Stimulated activated naive CD4-positive, alpha-beta T cell treated with Interleukin-2 at 50 U/mL for 16 hours (primary cell): ENCODE measurements at regions not wholly inside any gene's neighbourhood (a gene's known extent, or its start where the extent isn't known, plus 50 kb on each side); places are given as distances from the start of the nearest gene placed in this dataset.

Experiments
- DNase-seq: peaks from one replicate; lab custom pipeline; 2025; lab: John Stamatoyannopoulos, UW

DNA sequence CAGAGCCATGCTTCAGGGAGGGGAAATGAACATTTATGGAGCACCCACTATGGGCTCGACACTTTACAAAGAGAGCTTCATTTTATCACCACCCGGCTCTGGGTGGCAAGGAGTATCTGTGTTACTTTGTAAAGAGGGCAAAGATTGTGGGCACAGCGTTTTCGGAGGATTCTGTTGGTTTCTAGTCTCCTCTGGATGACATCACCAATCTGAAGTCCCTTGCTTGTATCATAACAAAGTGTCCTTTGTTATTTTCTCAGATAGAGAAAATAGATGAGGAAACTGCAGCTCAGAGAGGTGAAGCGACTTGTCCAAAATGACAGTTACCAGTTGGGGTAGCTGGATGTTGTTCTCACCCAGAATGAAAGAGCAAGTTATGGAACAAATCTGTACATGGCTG lies 162.8 kb downstream of the GLI2 start:
- DNase-seq = no peak

DNA sequence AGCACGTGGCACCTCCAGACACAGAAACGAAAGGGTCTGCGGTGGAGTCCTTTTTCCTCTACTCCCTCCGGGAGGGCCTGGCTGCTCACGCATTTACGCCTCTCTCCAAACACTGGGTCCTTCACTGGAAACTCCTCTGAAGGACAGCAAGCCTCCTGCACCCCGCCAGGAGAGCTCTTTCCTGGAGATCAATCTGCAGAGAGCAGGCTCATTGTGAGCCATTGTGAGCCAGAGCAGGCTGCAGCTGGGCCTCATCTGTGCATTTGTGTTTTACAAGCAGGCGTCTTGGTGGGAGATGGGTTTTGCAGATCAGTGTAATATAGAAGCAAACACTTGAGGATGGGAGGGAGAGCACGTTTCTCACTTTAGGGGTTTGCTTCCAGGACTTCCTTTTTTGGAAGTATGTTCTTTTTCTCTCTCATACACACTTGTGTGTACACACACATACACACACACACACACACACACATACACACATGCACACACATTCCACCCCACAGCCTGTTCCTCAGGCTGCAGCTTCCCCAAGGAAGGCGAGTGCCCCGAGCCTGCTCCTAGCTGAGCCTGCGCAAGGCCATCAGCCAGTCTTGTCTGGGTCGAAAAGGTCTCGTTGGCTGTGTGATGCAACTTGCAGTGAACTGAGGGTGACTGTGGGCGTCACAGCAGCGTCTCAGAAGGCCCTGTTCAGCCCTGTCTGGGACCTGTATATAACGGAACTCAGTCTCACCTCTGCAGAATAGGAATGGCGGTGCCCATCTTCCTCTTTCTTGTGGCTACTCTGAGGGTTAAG lies 163.5 kb downstream of the GLI2 start:
- no peak for DNase-seq

DNA sequence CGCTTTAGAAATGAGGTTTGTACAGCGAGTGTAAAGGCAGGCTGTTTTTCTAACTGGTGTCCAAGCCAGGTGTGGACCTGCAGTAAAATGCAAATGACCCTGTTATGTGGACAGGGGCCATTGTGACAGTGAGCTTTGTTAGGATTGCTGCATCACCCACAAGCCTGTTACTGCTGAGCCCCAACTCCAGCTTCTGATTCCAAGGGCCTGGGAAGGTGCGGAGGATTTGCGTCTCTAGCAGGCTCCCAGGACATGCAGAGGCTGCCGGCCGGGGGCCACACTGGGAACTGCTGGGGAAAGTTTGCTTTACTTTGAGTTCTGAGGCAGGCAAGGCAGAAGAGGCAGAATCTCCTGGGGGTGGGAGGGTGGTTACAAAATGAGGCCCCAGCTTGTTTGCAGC lies 164.1 kb downstream of the GLI2 start:
- DNase-seq = no peak

DNA sequence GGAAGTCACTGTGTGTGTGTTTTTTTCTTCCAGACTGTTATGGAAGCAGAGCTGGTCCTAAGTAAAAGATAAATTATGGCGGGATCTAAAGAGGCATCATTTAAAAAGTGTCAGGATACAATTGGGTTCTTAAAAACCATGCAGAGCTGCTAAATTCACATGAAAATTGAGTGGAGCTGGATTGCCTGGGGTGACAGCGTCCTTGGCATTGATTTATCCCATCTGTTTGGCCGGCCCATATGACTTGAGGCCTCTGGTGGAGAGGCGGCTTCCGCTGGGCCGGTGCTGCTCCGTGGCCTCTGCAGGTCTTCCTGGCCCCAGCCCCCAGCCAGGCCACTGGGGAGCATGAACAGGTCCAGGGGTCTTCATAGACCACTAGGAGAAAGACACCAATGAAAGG lies 165.5 kb downstream of the GLI2 start:
- DNase-seq = no peak

DNA sequence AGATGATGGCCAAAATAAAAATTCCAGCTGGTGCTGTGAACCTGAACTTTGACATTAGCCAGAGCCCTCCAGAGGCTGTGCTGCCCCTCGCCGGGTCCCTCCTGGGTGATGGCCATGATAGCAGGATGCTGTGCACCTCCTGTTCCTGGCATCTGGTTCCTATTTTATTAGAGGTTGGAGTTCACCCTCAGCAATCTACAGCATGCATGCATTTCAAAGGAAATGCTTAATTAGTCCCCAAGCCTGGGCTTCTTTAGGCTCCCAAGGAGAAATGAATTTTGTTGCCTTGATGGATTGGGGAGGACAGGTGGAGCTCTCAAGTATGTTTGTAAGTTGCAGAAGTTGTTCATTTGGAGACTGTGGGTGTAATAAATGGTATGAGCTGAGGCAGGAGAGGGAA lies 166.9 kb downstream of the GLI2 start:
- DNase-seq = no peak

DNA sequence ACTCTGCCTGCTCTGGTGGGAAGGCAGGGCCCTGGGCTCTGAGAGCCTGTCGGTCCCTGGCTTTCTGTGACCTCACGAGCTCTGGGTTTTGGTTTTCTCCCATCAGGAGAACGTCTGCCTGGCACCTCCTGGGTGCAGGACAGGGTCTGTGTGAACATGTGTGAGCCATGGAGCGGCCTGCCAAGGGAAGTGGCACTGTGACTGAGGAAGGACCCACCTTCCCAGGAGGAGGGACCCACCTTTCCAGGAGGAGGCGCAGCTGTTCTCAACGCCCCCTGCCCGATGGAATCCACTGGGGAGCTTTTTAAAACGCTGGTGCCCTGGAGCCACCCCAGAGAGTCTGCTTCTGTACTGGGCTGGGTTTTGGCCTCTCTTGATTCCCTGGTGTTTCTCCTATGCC lies 168.7 kb downstream of the GLI2 start:
- DNase-seq = no peak

DNA sequence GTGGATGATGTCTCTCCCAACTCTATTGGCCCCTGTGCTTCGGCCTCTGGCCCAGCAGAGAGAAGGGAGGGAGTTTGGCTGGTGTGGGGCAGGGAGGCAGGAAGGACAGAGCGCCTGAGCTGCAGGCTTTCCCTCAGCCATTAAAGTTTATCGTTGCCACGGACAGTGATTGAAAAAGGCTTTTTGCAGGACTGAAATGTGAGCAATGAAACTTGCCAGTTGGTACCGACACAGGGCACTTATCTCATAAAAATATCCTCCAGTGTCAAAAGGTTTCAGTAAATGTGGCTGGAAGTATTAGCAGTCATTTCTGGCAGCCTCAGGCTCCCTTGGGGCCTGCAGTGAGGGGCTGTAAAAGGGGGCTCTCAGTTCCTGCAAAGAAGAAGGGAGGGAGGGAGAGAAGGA lies 169.2 kb downstream of the GLI2 start:
- no peak for DNase-seq

DNA sequence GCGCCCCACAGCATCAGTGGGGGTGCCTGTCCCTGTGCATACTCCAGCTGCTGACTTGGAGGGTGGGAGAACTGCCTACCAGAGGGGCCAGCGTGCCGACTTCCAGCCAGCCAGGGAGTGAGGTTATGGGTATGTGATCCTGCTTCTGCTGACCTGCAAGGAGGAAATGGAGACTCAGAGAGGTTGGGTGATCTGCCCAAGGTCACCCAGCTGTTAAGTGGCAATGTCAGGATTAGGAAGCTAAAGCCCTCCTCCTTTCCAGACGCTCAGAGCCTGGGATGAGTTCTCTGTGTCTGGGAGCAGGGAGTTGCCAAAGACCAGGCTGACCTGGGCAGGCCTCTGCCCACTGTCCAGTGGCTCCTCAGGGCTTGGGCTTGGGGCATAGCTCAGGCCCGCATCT lies 169.6 kb downstream of the GLI2 start:
- no peak for DNase-seq

DNA sequence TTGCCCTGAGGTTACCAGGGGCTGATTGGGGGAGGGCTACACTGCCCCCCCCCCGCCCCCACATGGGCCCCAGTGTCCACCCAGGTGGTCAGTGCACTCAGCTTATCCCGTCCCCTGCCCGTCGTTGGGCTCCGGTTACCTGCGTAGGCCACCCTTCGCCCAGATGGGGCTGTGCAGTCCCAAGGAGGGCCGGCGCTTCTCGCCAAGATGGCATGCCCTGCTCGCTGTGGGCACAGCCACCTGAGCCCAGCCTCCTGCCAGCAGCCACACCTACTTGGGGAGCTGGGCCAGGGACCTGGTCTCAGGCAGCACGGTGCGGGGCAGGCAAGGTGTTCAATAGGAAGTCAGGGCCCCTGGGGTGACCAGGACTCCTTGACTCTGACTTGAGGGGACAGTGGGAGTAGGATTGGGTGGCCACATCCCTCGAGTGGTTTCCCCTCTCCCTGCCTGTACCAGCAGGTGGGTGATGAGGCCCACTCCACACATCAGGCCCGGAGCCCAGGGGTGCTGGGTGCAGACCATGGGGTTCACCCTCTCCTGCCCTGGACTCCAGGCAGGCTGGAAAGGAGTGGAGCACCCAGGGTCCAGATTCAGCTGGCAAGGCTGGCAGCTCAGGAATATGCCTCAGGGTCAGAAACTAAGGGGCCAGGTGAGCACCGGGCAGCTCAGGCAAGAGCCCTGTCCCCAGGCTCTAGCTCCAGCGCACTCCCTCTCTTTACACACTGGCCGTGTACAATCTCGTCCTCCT lies 170.3 kb downstream of the GLI2 start:
- no peak for DNase-seq

DNA sequence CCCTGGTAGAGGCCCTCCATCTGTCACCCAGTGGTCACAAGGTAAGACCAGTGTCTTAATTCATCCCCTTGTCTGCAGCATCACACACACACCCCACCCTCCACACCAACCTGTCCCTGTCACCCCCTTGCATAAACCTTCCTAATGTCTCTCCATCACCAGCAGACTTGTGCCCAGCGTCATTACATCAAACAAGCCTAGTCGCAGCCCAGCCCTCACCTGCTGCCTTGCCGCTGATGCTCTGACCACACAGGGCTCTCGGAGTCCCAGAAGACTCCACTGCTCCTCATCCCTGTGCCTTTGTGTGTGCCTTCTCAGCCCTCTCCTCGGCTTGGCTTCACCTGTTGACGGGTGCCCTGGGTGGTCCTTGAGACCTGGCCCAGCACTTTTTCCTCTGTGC lies 171.2 kb downstream of the GLI2 start:
- DNase-seq = no peak

DNA sequence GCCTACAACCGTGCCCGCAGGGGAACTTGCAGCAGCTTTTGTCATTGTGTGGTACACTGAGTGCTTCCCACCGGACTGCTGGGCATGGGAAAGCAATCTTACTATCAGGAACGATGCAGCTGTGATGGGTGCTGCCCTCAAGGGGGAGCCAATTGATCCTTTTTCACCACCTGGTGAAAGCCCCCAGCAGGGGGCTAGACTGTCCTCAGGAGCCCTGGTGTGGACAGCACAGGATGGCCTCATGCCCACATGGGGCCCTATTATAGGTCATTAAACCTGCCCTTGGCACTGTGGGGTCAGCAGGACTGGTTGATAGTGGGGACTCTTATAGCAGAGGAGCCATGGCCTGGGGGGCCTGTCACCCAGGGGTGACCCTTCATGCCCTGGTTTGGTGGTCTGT lies 172.2 kb downstream of the GLI2 start:
- no peak for DNase-seq

DNA sequence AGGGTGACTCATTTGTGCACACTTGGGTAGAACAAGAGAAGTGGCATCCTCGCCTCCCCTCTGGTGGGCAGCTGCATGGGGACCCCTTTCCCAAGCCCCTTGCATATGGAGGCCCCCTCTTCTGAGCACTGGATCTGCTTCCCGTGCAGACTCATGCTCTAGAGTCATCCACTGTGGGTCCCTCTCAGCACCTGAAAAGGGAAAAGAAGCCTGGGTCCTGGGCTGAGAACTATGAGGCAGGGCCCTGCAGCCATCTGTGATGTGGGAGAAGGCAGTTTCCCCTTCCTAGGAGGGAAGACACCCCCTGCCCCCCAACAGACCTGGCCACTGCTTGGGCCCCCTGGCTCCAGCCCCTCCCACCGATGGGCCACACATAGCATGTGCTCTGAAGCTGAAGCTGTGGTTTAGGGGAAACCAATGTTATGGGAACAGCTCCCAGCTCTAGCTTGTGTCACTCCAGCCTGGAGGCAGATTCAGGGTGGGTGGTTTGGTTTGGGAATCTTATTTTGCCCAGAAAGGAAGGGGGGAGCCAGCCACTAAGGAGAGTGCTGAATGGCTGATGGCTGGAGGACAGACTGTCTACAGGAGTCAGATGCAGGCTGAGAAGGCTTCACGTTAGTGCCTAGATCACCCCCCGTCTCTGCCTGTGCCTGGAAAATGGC lies 172.8 kb downstream of the GLI2 start:
- no peak for DNase-seq

DNA sequence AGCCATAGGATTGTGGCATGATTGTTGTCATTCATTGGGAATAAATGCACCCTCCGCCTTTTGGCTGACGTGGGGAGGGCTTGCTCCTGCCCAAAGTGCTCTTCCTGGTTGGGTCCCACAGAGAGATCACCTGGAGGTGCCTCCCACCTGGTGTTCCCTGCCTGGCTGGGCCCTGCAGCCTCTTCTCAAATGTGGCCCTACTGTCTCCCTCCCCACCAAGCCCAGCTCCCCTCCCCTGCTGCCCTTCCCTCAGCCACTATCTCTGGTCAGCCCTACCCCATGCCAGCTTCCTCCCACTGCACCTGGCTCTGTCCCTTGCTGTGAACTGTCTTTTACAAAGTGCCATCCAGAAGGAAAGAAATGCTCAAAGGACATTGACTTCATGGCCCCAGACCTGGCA lies 173.4 kb downstream of the GLI2 start:
- DNase-seq = no peak

DNA sequence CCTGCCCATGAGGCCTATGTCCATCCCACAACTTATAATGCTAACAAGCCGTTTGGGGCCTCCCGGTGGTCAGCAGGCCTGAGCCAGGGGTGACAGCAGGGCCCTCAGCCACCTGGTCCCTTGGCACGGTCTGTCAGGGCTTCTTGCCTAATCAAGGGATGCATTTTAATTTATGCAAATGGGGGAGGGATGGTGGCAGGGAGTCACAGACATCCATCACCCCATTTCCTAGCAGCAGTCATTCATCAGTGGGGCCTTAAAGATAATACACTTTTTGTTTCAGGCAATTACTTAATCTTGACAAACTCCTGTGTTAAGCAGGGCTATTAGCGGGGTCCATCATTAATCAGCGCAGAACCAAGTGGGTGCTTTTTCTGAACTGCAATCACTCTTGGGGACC lies 174.5 kb downstream of the GLI2 start:
- no peak for DNase-seq

DNA sequence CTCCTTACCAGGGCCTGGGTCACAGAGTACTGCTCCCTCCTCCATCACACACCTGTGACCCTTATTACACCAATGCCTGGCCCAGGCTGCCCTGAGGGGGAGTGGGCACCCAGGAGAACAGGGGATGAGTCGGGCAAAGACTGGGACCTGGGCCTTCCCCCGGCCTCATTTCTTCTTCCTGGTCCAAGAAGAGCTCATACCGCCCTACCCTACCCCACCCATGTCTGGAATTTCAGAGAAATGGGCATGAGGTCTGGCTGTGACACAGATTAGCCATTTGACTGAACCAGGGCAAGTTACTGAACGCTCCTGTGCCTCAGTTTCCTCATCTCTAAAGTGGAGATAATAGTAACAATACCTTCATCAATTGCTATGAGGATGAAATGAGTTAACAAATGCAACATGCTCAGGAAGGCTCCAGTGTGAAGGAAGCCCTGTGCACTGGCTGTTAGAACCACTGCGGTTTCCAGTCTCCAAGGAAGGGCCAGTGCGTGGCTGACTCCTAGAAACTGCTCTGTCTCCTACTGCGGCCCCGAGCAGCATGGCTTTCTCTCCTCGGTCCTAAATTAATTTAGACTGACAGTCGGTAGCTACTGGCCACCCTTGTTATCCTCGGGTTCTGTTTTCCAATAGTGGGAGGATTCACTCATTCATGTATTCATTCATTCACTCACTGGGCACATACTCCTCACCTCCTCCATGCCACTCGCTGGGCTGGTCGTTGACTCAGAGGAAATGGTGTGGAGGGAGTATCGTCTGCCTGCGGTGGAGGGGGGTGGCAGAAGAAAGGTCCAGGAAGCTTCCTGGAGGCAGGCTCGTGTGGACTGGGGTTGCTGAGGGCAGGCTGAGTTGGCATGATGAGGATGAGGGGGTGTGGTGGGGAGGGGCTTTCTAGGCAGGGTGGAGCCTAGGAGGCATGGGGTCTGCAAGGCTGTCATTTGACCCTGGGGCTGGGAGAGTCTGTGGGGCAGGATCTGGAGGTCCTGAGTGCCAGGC lies 175.6 kb downstream of the GLI2 start:
- no peak for DNase-seq

DNA sequence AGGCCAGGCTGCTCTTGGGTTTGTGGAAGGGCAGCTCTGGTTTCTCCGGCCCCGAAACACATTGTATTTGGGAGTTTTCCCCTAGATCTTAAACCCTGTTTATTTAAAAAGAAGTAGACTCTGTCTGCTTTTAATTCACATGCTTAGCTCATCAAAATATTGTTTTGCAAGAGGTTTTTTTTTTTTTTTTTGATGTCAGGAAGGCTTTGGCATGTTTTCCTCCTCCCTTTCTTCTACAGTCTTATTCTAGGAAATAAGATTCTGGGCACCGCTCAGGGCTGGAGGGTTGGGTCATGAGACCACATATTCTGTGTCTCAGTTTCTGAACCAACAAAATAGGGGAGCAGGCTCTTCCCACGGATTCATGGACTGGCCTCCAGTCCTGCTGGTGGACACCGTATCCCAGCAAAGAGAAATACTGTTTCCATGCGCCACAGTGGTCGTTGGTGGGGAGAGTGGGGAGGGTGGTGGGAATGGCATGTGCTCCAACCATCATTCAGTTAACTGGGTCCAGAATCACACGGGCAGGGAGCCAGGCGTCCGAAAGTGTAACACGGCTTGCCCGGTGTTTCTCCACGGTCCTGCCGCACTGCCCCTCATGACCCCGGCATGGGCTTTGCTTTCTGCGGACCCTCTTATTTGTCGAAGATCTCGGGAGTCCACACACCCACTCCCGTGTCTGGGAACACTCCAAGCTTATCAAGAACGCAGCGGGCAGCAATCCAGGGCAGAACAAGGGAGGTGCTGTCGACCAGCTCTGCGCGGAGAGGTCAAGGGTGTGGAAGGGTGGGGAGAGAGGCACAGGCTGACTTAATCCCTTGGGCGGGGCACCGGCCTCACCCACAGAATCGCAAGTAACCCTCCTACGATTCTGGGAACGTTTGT lies 176.7 kb downstream of the GLI2 start:
- DNase-seq = no peak

DNA sequence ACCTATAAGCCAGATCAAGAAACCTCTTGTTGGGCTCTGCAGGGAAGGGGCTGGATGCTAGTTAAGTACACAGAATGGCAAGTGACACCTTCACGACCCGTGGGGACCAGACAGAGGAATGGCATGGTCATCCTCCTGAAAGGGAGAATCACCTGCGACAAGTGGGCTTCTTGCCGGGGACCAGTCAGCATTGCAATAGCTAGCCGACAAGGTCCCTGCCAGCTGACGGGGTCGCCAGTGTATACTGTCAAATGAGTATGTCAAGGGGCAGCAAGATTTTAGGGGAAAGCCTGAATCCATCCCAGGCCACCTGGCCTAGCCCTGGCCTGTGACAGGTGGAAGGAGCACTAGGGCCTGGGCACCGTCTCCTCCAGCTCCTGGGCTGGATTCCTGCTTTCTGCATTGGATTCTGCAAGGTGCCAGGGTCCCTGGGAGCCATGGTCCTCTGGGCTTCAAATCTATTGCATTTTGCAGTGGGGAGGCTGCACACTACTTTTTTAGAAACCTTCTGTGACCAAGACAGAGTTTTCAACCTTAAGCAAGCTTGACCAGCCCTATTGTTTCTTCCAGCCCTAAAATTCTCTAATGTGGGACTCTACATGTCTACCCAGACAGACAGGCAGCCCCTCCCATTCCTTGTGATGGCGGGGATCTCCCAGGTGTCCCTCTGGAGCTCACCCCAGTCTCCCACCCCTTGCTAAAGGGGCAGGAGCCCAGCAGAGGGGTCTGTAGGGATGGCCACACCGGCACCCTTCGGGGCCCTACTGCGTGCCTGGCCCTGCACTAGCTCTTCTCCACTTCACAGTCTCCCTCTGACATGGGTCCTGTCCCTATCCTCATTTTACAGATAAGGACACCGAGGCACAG lies 178.5 kb downstream of the GLI2 start:
- DNase-seq = no peak

DNA sequence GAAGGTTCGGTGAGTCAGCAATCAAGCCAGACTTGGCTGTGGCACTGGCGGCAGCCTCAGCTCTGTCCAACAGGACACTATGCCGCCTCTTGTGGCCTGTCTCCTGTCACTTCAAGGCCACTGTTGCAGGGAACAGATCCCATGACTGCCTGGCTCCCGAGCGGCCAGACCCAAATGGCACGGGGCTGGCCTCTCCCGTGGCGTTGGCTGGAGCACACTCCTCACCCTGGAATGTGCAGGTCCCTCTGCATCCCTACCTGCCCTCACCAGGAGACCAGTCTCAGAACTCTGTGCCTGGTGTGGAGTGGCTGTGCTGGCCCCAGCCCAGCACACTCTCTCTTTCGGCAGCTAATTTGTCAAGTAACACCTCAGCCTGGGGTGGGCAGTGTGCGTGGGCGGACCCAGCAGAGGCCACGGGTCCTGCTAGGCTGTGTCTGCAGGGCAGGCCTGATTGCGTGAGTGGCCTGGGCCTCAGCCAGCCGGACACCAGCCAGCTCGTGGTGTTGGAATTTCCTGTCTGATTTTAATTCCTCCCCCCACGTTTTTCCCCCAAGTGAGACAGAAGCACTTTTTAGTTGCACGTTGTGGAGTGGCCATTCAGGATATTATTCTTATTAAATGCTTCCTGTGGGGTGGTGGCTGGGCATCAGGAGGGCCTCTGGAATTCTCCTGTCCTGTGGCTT lies 179.3 kb downstream of the GLI2 start:
- no peak for DNase-seq

DNA sequence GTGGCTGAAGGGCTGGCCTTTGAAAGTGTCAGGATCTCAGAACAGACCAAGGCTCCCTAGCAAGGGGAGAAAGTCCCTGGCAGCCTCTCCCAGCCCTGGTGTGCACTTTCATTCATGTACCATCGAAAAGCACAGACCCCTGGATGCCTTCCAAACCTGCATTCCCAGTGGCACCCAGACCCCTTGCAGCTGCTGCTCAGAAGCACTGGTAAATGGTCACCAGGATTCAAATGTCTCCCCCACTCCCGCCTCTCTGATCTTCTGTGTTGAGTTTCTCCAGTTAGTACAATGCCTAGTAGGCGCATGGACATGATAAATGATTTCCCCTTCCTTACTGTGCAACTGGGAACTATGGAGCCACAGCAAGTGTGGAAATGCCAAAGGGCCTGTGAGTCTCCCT lies 180.0 kb downstream of the GLI2 start:
- no peak for DNase-seq
